Panc1 (cell line): ENCODE measurements at regions not wholly inside any gene's neighbourhood (a gene's known extent, or its start where the extent isn't known, plus 50 kb on each side); places are given as distances from the start of the nearest gene placed in this dataset.

ENCODE experiments used
- ATAC-seq: fragments of 200-7000 bp; cut with Tn5 transposase; 2 replicates; pipeline ENCODE4 v1.9.1; 2020; ENCODE audit warnings: mild to moderate bottlenecking, moderate library complexity
- BruUV-seq: library from RNA; stranded (reverse); fragments of 400-500 nt; replicated peaks from 2 replicates; lab custom pipeline; 2021; lab: Mats Ljungman, UMichigan
- CTCF ChIA-PET: fragments of 300-600 bp; sonication (Branson Sonifier 250); formaldehyde crosslinking; loops from one replicate; lab custom pipeline; 2022; ENCODE audit warnings: antibody characterized with exemption; lab: Charles Lee
- POLR2A ChIA-PET: fragments of 300-600 bp; sonication (Branson Sonifier 250); formaldehyde crosslinking; loops from one replicate; lab custom pipeline; 2022; ENCODE audit warnings: antibody characterized with exemption; lab: Charles Lee
- DNase-seq: peaks from one replicate; pipeline ENCODE4 v3.0.0-alpha.2; 2010; ENCODE audit warnings: low read depth, low spot score
- H3K27ac ChIP-seq: 2 replicates; pipeline ENCODE4 v1.5.1; 2011; ENCODE audit warnings: mild to moderate bottlenecking, low read length, inconsistent platforms
- H3K27me3 ChIP-seq: fragments of 200-500 bp; sonication (Bioruptor generic); 2 replicates; pipeline ENCODE4 v1.6.0; 2014; ENCODE audit warnings: low read length, inconsistent platforms; ENCODE audit not compliant: control insufficient read depth, insufficient read depth
- H3K36me3 ChIP-seq: fragments of 200-500 bp; sonication (Bioruptor generic); 2 replicates; pipeline ENCODE4 v1.5.1; 2014; ENCODE audit warnings: inconsistent platforms, mild to moderate bottlenecking, low read length, moderate library complexity; ENCODE audit not compliant: control insufficient read depth, insufficient read depth
- H3K4me1 ChIP-seq: 2 replicates; pipeline ENCODE4 v1.5.1; 2011; ENCODE audit warnings: inconsistent platforms, mild to moderate bottlenecking, low read length, moderate library complexity; ENCODE audit not compliant: control insufficient read depth, insufficient read depth
- H3K4me3 ChIP-seq, 2 experiments: 2 replicates each; pipeline ENCODE4 v1.5.1; 2011 to 2012; ENCODE audit warnings: low read depth in 2 of 2, low read length in 2 of 2, mild to moderate bottlenecking in 2 of 2, inconsistent platforms in 1 of 2, moderate library complexity in 1 of 2
- H3K9me3 ChIP-seq: fragments of 200-500 bp; sonication (Bioruptor generic); 2 replicates; pipeline ENCODE4 v1.5.1; 2014; ENCODE audit warnings: low read depth, mild to moderate bottlenecking, inconsistent platforms, low read length, moderate library complexity; ENCODE audit not compliant: control insufficient read depth, insufficient read depth
- CTCF ChIP-seq: fragments of 450-650 bp; IDR thresholded peaks from 2 replicates; pipeline ENCODE4 v1.5.1; 2017; ENCODE audit warnings: mild to moderate bottlenecking
- POLR2AphosphoS5 ChIP-seq: IDR thresholded peaks from 2 replicates; pipeline ENCODE4 v1.6.1; 2012; ENCODE audit warnings: mild to moderate bottlenecking, low read depth, low read length, moderate library complexity
- SIN3A ChIP-seq: IDR thresholded peaks from 2 replicates; pipeline ENCODE4 v1.6.1; 2012; ENCODE audit warnings: low read depth, mild to moderate bottlenecking, low read length, moderate library complexity, borderline replicate concordance; ENCODE audit not compliant: insufficient read depth
- TCF7L2 ChIP-seq: IDR thresholded peaks from 2 replicates; pipeline ENCODE4 v1.6.1; 2011; ENCODE audit warnings: mild to moderate bottlenecking, low read depth, low read length, inconsistent platforms
- in situ Hi-C: cut with HindIII; loops from 2 replicates; pipeline ENCODE4 v1.10.0; 2016; ENCODE audit warnings: low sequenced_read_pairs, low pct_unique_long_range_greater_than_20kb
- intact Hi-C: fragments of 100-400 bp; cut with micrococcal nuclease; formaldehyde crosslinking; loops from one replicate; pipeline ENCODE4 v1.10.0; 2022; ENCODE audit not compliant: unreplicated experiment
- TF ChIP-seq, protein P1 (sequence below), 2 experiments: IDR thresholded peaks; 2 replicates each; pipeline ENCODE4 v1.6.1; 2011 to 2012; ENCODE audit warnings: low read depth in 2 of 2, control low read depth in 1 of 2, low read length in 1 of 2, mild to moderate bottlenecking in 1 of 2, moderate library complexity in 1 of 2; ENCODE audit not compliant: insufficient read depth in 1 of 2

- intact Hi-C loops (no loop called here), in situ Hi-C loops (no loop called here)
- H3K36me3 ChIP-seq: no peaks in the 10 kb centered on the region
- no peak overlapping the region for H3K4me3 ChIP-seq
- H3K9me3 ChIP-seq: no peaks in the 10 kb centered on the region
- ChIA-PET CTCF (no interaction called here), POLR2A (no interaction called here)
- H3K4me1 ChIP-seq: no peaks in the 10 kb centered on the region
- DNase-seq (no peak), ATAC-seq (no peak)
- no TSS peak for BruUV-seq
- no peak for TF ChIP-seq TCF7L2
- no peak for TF ChIP-seq POLR2AphosphoS5
- TF ChIP-seq, protein P1, sequence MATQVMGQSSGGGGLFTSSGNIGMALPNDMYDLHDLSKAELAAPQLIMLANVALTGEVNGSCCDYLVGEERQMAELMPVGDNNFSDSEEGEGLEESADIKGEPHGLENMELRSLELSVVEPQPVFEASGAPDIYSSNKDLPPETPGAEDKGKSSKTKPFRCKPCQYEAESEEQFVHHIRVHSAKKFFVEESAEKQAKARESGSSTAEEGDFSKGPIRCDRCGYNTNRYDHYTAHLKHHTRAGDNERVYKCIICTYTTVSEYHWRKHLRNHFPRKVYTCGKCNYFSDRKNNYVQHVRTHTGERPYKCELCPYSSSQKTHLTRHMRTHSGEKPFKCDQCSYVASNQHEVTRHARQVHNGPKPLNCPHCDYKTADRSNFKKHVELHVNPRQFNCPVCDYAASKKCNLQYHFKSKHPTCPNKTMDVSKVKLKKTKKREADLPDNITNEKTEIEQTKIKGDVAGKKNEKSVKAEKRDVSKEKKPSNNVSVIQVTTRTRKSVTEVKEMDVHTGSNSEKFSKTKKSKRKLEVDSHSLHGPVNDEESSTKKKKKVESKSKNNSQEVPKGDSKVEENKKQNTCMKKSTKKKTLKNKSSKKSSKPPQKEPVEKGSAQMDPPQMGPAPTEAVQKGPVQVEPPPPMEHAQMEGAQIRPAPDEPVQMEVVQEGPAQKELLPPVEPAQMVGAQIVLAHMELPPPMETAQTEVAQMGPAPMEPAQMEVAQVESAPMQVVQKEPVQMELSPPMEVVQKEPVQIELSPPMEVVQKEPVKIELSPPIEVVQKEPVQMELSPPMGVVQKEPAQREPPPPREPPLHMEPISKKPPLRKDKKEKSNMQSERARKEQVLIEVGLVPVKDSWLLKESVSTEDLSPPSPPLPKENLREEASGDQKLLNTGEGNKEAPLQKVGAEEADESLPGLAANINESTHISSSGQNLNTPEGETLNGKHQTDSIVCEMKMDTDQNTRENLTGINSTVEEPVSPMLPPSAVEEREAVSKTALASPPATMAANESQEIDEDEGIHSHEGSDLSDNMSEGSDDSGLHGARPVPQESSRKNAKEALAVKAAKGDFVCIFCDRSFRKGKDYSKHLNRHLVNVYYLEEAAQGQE (IDR thresholded peaks at IDR 0.05; ENCODE audit: insufficient read depth in 1 of 2, low read depth in 2 of 2, low read length in 1 of 2): no peak
- no peak for TF ChIP-seq SIN3A
- no peak for TF ChIP-seq CTCF
- H3K27ac ChIP-seq: no peak overlapping the region
- H3K27me3 ChIP-seq: no peaks in the 10 kb centered on the region
Measured at GRCh38 chr9:108363311-108363710, 492.5 kb downstream of the ACTL7B start.

DNA sequence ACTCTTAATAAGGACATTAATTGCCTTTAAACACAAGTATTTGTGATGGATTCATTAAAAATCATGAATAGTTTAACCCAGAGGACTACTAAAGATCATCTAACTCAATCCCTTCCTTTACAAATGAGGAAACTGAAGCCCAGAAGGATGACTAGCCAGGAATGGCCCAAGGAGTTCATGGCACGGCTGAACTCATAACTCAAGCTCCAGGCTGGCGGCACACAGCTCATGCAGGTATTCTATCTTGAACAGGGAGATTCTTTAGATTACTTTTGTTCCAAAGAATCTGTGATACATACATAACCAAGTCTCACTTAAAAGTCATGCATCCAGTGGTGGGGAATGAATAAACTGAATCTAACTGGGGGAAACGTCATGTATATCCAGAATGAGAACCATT lies 495.5 kb downstream of the ACTL7B start:
- no TSS peak for BruUV-seq
- ChIA-PET CTCF (no interaction called here), POLR2A (no interaction called here)
- ATAC-seq (no peak), DNase-seq (no peak)
- intact Hi-C loops: no loop called here
- Histone ChIP-seq H3K4me3 (no peak overlapping the region), H3K9me3 (no peaks in the 10 kb centered on the region), H3K36me3 (no peaks in the 10 kb centered on the region), H3K27ac (no peak overlapping the region), H3K4me1 (no peaks in the 10 kb centered on the region), H3K27me3 (no peaks in the 10 kb centered on the region)
- in situ Hi-C loops: no loop called here
- TF ChIP-seq, protein P1 (IDR thresholded peaks at IDR 0.05; ENCODE audit: insufficient read depth in 1 of 2, low read depth in 2 of 2, low read length in 1 of 2): no peak
- TF ChIP-seq SIN3A: no peak
- no peak for TF ChIP-seq TCF7L2
